Tibial nerve (tissue), 4 donors: ENCODE measurements at regions not wholly inside any gene's neighbourhood (a gene's known extent, or its start where the extent isn't known, plus 50 kb on each side); places are given as distances from the start of the nearest gene placed in this dataset.

Source experiments
- DNase-seq, 2 donors: peaks; one replicate each; pipeline ENCODE4 v3.0.0-alpha.2; 2019; ENCODE audit warnings: low spot score in 2 of 2
- H3K27ac ChIP-seq, 4 donors: fragments of 200-600 bp; sonication (generic) in 3 of 4; one replicate each; pipeline ENCODE4 v1.5.1; 2017 to 2019; ENCODE audit warnings: mild to moderate bottlenecking in 1 of 4
- H3K27me3 ChIP-seq, 2 donors: fragments of 200-600 bp; sonication (generic) in 1 of 2; one replicate each; pipeline versions ENCODE4 v1.5.1 to v1.6.0; 2017 to 2019
- H3K36me3 ChIP-seq, 3 donors: fragments of 200-600 bp; sonication (generic); one replicate each; pipeline ENCODE4 v1.5.1; 2018 to 2019
- H3K4me1 ChIP-seq, 4 donors: fragments of 200-600 bp; sonication (generic) in 3 of 4; one replicate each; pipeline ENCODE4 v1.5.1; 2017 to 2019
- H3K4me3 ChIP-seq, 4 donors: fragments of 200-600 bp; sonication (generic) in 3 of 4; one replicate each; pipeline ENCODE4 v1.5.1; 2017 to 2019; ENCODE audit warnings: mild to moderate bottlenecking in 1 of 4, moderate library complexity in 1 of 4
- H3K9me3 ChIP-seq, 4 donors: fragments of 200-600 bp; sonication (generic) in 3 of 4; one replicate each; pipeline ENCODE4 v1.5.1; 2017 to 2019
- EP300 ChIP-seq, 2 donors: sonication (generic); formaldehyde crosslinking; IDR thresholded peaks; one replicate each; pipeline ENCODE4 v1.6.1; 2017; ENCODE audit warnings: antibody characterized with exemption in 2 of 2, mild to moderate bottlenecking in 1 of 2
- POLR2A ChIP-seq, 2 donors: fragments of 450-650 bp; IDR thresholded peaks; one replicate each; pipeline ENCODE4 v1.6.1; 2017; ENCODE audit warnings: antibody characterized with exemption in 2 of 2, mild to moderate bottlenecking in 2 of 2, moderate library complexity in 2 of 2
- WGBS, 2 donors: methylation state at CpG; one replicate each; pipeline ENCODE4 v1.1.5; 2018; 5-methylcytosine and 5-hydroxymethylcytosine counted together
- TF ChIP-seq, protein P1 (sequence below), 5 experiments: fragments of 200-600 bp in 3 of 5; fragments of 450-650 bp in 2 of 5; sonication (generic) in 3 of 5; IDR thresholded peaks; one replicate each; pipeline ENCODE4 v1.5.1; 2016 to 2019; ENCODE audit warnings: antibody characterized with exemption in 5 of 5, mild to moderate bottlenecking in 3 of 5, moderate library complexity in 2 of 5

DNA sequence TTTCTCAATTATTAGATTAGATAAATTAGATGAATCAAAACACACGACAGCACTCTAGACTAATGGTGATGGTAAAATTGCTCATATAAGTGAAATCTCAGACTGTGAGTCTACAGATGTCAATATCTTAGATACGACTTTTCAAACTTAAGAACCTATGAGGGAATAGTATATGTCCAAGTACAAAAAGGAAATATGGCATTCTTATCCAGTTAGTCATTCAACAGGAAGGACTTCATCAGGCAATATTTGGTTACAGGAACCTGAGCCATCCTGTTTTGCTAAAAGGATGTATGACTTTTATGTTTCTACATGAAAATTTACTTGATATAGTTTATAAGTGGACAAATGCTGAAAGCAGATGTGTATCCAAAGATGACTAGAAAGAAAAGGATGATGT is 107.0 kb downstream of the CT47B1 start:
- Histone ChIP-seq H3K36me3 (no peaks in the 10 kb centered on the region), H3K4me3 (no peak overlapping the region), H3K27ac (no peak overlapping the region), H3K4me1 (peaks cover 0 to 7% (median 0%) of the 10 kb centered on the region in 4 donors), H3K9me3 (no peaks in the 10 kb centered on the region), H3K27me3 (no peaks in the 10 kb centered on the region)
- TF ChIP-seq EP300 (IDR thresholded peaks at IDR 0.05), result no peak
- TF ChIP-seq, protein P1, sequence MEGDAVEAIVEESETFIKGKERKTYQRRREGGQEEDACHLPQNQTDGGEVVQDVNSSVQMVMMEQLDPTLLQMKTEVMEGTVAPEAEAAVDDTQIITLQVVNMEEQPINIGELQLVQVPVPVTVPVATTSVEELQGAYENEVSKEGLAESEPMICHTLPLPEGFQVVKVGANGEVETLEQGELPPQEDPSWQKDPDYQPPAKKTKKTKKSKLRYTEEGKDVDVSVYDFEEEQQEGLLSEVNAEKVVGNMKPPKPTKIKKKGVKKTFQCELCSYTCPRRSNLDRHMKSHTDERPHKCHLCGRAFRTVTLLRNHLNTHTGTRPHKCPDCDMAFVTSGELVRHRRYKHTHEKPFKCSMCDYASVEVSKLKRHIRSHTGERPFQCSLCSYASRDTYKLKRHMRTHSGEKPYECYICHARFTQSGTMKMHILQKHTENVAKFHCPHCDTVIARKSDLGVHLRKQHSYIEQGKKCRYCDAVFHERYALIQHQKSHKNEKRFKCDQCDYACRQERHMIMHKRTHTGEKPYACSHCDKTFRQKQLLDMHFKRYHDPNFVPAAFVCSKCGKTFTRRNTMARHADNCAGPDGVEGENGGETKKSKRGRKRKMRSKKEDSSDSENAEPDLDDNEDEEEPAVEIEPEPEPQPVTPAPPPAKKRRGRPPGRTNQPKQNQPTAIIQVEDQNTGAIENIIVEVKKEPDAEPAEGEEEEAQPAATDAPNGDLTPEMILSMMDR (IDR thresholded peaks at IDR 0.05), result no peak
- WGBS, 2 donors, result 71 to 88% methylated on average over 2 of the region's 2 CpGs
- no peak for DNase-seq

DNA sequence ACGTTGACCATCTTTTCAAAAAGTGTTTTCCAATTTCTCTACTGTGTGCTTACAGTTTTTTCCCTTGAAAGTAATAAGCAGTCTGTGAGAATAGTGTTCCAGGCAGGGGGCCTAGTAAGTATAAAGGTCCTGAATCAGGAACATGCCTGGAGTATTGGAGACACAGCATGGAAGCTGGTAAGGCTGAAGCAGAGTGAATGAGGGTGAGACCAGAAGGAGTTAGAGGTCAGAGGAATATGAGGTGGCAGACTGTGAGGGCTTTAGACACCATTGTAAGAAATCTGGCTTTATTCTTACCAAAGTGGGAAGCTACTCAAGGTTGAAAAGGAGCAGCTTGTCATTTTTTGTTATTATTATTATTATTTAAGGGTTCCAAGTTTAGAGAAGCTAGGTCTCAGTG is 107.4 kb downstream of the CT47B1 start:
- Histone ChIP-seq H3K27ac (no peak overlapping the region), H3K4me3 (no peak overlapping the region), H3K9me3 (no peaks in the 10 kb centered on the region), H3K27me3 (no peaks in the 10 kb centered on the region), H3K4me1 (peaks cover 0 to 7% (median 0%) of the 10 kb centered on the region in 4 donors), H3K36me3 (no peaks in the 10 kb centered on the region)
- TF ChIP-seq POLR2A (IDR thresholded peaks at IDR 0.05) (no peak), EP300 (IDR thresholded peaks at IDR 0.05) (no peak)
- TF ChIP-seq, protein P1 (IDR thresholded peaks at IDR 0.05), result no peak
- DNase-seq, result no peak
- WGBS, 2 donors, result 76 to 88% methylated on average over 1 of the region's 1 CpG

DNA sequence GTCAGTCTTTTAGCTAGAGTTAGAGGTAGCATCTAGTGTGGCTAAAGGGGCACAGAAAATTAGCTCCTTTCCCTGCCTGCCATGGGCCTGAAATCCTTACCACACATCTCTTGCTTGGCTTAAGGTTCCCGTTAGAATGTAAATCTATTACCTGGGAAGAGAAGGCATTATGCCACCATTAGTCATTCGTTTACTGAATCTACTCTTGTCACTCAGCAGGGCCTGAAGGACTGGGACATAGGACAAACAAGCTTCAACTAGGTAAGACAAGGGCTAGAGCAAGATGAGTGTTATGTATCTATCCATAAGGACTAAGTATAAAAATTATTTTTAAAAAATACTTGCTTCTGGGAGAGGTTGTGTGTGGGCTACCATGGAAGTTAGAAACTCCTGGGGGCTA is 112.4 kb downstream of the CT47B1 start:
- no peak overlapping the region for H3K4me3 ChIP-seq
- no peaks in the 10 kb centered on the region for H3K27me3 ChIP-seq
- 69 to 89% methylated on average over 2 of the region's 2 CpGs for WGBS, 2 donors
- H3K36me3 ChIP-seq, result no peaks in the 10 kb centered on the region
- H3K9me3 ChIP-seq, result no peaks in the 10 kb centered on the region
- TF ChIP-seq, protein P1 (IDR thresholded peaks at IDR 0.05), result no peak
- no peak for TF ChIP-seq POLR2A (IDR thresholded peaks at IDR 0.05)
- no peak for DNase-seq
- no peak overlapping the region for H3K27ac ChIP-seq
- H3K4me1 ChIP-seq, result no peaks in the 10 kb centered on the region

DNA sequence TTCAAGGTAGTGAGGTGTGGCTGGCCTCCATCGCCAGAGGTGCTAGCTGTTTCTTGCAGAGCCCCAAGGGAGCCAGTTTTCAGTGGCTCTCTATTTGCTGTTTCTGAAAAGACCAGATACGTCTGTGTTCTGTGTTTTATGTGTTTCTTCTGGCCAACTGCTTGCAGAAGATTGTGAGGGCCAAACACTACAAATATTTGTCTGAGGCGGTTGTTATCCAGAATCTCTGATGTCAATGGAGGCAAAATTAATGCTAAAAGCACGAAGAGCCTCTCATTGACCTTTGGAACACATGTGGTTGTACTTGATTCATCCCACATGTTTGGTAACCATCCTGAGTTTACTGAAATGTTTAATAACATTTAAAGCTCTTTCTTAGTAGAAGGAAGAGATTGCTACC is 113.9 kb downstream of the CT47B1 start:
- no peaks in the 10 kb centered on the region for H3K4me1 ChIP-seq
- TF ChIP-seq POLR2A (IDR thresholded peaks at IDR 0.05), result no peak
- TF ChIP-seq EP300 (IDR thresholded peaks at IDR 0.05), result peak in 1 of 2 donors; percentile 61
- H3K27ac ChIP-seq, result peak overlapping the region in 2 of 4 donors; percentile 26 to 68
- DNase-seq, result peak in 1 of 2 donors; percentile 22
- no peak overlapping the region for H3K4me3 ChIP-seq
- no peaks in the 10 kb centered on the region for H3K36me3 ChIP-seq
- no peaks in the 10 kb centered on the region for H3K27me3 ChIP-seq
- WGBS, 2 donors, result 49 to 54% methylated on average over 4 of the region's 4 CpGs
- no peaks in the 10 kb centered on the region for H3K9me3 ChIP-seq

DNA sequence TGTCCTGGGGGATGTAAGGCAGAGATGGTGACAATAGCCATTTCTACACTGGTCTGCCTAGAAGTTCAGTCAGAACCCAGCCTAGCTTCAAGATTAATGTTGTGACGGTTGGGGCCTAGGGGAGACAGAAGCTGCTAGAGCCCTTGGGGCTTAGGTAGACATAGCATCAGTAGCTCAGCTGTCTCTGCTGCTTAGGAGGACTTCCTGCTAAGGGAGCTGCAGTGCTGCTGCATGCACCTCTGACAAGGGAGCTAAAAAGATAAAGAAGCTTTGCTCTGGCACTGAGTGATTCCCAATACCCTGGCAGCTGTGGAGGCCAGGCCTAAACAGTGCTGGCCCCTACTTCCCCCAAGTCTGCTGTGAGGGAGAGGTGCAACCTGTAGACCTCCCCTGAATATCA is 116.0 kb downstream of the CT47B1 start:
- no peak overlapping the region for H3K27ac ChIP-seq
- no peaks in the 10 kb centered on the region for H3K27me3 ChIP-seq
- DNase-seq, result no peak
- H3K4me3 ChIP-seq, result no peak overlapping the region
- no peaks in the 10 kb centered on the region for H3K4me1 ChIP-seq
- H3K36me3 ChIP-seq, result no peaks in the 10 kb centered on the region
- H3K9me3 ChIP-seq, result no peaks in the 10 kb centered on the region
- 92% methylated on average over 1 of the region's 1 CpG; no CpG with 5 or more reads in 1 of the 2 donors for WGBS, 2 donors
- TF ChIP-seq, protein P1 (IDR thresholded peaks at IDR 0.05), result no peak
